Urothelium cell line (cell line): ENCODE measurements at regions not wholly inside any gene's neighbourhood (a gene's known extent, or its start where the extent isn't known, plus 50 kb on each side); places are given as distances from the start of the nearest gene placed in this dataset.
"Not testable (repeated sequence)": the region's sequence is repeated elsewhere in the genome, so short reads cannot be mapped to it uniquely, and the experiment has no call there.

Experiments
- DNase-seq: peaks from one replicate; pipeline ENCODE4 v3.0.0; 2011; ENCODE audit warnings: low spot score, mixed read lengths
- FAIRE-seq: peaks from 2 replicates; lab custom pipeline; 2011; peaks lifted over from hg19 to GRCh38; lab: Jason Lieb, UNC

DNA sequence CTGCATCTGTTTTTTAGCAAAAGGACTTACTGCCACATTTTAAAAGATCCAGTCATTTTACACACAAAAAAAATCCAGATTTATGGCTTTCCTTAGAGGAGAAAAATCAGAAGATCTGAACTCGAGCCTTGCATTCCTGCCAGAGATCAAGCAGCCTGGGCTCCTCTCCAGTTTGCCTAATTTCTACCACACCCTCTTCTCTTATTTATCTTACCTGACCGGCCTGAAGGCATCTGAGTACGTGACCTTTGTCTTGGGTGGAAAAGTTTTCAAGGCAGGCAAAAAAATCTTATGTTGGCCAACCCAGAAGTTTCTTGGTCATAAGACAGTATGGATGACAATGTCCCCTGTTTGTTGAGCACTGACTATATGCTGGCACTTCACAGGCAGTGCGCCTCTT is 60.3 kb downstream of the CHRD start:
- FAIRE-seq = no peak
- no peak for DNase-seq

DNA sequence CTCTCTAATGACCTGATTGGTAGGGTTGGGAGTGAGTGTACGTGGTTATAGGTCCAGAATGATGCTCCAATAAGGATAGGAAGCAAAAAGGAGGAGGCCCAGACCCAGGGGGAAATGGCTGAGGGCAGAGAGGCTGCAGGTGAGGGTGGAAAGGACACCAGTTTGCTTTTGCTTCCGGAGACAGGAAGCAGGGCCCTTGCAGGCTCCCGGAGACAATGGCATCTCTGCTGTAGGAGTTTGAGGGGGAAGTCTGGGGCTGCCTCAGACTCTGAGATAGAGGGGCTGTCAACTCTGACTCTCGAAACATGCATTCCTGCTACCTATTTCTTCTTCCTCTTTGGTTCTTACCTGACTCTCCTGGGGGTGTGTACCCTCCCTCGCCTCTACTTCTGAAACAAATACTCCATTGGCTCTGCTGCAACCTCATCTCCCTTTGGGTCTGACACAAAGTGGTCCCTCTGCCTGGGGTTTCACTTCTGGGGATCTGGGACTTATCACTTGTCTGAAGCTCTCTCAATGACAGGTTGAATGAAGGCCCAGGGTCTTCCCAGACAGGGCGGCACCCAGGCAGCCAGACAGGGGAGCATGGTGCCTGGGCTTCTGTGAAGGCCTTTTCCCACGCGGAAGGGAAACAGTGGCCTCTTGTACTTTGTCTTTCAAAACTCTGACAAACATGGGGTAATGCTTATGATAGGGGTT is 61.5 kb downstream of the CHRD start:
- DNase-seq (no peak), FAIRE-seq (no peak)

DNA sequence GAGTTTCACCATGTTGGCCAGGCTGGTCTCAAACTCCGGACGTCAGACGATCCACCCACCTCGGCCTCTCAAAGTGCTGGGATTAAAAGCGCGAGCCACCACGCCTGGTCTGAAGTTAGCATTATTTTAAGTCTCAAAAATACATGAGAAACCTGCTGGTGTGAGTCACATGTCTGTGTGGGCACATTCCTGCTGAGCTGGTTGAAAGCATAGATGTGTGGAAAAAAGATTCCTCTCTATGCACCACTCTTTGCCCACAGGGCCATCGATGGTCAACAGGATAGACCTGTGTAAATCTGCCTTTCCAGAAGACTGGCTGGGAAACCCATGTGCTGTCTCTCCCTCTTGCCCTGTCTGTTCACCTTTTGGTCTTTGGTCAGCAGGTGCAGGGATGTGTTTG is 63.5 kb downstream of the CHRD start:
- DNase-seq = peak; percentile 49
- no peak for FAIRE-seq

DNA sequence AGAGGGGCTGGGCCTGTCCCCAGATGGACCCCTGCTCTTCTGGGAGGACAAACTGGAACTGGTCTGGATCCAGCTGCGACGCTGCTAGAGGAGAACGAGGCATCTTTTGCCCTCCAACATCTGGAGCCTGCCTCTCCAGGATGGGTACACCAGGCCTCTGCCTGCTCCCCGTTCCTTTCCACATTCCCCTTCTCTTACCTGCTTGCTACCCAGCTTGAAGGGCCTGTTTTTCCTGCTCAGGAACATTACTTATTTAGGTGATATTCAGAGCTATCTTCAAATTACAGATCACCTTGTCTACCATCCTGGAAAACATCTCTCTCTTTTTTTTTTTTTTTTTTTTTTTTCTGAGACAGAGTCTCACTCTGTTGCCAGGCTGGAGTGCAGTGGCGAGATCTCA is 64.0 kb downstream of the CHRD start:
- no peak for FAIRE-seq
- no peak for DNase-seq

DNA sequence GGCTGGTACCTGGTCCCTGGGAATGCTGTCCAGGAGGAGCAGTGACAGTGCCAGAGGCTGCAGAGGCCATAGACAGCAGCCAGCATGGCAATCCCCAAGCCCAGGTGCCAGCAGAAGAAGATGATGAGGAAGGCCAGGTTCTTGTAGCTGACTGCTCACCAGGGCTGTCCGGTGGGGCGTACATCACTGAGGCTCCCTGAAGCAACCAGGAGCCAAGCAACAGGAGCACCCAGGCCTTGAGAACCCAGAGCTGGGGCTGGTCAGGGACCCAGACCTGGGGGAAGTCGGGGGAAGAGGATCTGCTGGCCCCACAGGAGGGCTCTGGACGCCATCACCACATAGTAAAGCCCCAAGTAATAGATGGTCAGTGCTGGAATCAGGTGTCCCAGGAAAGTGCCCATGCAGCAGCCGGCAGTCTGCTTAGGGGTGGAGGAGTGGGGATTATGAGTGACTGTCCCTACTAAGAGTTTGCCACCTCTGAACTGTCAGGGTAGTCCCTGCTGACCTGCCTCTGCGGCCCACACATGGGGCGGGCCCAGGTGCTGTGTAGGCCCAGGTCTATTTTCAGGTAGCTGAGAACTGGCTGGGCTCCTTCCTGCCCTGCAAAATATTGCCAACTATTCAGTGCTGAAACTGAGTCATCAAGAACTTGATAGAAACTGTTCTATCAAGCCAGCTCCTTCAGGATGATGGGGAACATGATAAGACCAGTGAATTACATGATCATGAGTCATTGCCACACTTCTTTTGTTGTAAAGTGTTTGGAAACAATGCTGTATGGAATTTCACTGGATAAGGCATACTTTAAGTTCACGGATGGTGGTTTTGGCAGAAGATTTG is 68.7 kb downstream of the CHRD start:
- DNase-seq (peak; percentile 79), FAIRE-seq (peak; percentile 96)

DNA sequence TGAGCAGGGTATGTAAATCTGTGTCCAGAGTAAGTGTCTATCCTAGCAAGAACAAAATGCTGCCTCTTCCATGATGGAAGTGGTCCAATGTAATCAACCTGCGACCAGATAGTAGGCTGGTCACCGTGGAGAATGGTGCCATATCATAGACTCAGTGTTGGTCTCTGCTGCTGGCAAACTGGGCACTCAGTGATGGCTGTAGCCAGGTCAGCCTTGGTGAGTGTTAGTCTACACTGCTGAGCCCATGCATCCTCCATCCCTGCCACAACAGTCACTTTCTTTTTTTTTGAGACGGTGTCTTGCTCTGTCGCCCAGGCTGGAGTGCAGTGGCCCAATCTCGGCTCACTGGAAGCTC is 69.3 kb downstream of the CHRD start:
- DNase-seq (no peak), FAIRE-seq (no peak)

DNA sequence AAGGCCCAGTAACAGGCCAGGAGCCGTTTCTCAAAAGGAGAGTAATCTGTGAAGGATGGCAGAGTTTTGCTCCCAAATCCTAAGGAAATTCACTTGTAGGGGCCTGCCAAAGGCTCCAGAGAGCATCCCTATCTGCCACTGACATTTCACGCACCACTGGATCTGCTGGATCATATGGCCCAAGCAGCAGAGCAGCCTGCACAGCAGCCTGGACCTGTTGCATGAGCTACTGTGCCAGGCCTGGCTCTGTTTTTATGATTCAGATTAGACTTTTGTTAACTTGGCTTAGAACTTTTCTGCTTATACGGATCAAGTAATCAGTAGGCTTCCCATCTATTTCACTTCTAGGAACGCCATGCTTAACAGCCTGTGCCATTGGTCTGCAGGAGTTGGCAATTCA is 70.7 kb downstream of the CHRD start:
- FAIRE-seq (no peak), DNase-seq (no peak)

DNA sequence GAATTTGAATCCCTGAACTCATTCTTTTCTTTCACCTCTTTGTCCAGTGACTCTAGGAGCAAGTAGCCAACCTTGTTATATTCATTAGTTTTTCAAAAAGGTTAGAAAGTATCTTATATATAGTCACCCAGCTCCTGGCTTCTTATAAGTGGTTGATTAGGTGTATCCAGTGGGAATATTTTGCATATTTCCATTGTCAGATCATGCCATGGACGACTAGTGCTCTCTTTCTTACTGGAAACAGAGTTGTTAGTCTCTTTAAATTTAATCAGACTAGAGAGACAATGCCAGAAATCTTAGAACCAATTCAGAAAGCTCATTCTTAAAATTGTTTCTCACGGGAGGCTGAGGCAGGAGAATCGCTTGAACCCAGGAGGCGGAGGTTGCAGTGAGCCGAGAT is 73.4 kb downstream of the CHRD start:
- FAIRE-seq (no peak), DNase-seq (no peak)

DNA sequence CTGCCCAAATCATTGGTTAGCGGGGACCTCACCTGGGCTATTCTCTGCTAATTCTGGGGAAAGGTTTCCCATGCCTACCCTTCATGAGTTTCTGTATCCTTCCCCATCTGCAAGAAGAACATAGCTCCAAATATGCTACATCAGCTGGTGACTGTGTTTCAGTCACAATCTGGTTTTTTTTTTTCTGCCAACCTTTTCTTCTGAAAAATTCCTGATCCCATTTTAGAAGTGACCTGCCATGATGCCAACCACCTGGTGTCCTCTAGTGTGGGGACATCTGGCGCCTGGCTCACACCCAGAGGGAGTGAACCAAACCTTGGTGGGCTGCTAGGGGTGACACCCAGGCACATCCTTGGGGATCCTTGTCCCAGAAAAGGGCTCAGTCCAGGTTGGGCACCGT is 76.1 kb downstream of the CHRD start:
- FAIRE-seq = no peak
- DNase-seq = no peak

DNA sequence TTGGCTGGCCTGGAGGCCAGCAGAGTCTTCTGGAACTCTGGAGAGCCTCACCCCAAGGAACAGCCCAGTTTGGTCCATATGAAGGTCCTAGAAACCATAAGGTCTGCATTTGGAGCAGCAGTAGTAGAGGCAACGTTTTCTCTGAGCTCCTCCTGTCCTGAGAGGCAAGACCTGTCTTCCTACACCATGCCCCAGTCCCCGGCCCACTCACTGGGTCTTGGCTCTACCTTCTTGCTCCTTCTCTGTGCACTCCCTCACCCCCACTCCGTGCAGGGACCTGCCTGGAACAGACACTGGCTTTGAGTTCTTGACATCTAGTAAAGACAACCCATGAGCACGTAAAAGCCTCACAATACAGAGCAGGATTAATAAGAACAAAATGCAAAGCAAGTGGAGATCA is 76.6 kb downstream of the CHRD start:
- DNase-seq (no peak), FAIRE-seq (no peak)

DNA sequence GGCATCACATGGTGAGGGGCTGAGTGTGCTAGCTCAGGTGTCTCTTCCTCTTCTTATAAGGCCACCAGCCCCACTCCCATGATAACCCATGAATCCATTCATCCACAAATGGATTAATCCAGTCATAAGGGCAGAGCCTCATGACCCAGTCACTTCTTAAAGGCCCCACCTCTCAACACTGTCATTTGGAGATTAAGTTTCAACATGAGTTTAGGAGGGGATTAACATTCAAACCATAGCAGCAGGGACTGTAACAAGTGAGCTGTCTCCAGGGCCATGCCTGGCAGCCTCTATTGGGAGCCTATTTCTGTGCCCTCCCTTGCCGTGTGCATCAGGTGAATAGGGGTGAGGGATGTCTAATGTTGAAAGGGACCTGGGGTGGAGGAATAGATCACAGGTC is 77.5 kb downstream of the CHRD start:
- FAIRE-seq (no peak), DNase-seq (no peak)

DNA sequence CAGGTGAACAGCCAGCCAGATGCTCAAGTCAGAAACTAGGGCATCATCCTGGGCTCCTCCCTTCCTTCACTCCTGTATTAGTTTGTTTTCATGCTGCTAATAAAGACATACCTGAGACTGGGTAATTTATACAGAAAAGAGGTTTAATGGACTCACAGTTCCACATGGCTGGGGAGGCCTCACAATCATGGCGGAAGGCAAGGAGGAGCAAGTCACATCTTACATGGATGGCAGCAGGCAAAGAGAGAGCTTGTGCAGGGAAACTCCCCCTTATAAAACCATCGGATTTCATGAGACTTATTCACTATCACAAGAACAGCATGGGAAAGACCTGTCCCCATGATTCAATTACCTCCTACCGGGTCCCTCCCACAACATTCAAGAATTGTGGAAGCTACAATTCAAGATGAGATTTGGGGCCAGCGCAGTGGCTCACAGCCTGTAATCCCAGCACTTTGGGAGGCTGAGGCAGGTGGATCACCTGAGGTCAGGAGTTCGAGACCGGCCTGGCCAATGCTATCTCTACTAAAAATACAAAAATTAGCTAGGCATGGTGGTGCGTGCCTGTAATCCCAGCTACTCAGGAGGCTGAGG is 78.0 kb downstream of the CHRD start:
- not testable (repeated sequence) for FAIRE-seq

DNA sequence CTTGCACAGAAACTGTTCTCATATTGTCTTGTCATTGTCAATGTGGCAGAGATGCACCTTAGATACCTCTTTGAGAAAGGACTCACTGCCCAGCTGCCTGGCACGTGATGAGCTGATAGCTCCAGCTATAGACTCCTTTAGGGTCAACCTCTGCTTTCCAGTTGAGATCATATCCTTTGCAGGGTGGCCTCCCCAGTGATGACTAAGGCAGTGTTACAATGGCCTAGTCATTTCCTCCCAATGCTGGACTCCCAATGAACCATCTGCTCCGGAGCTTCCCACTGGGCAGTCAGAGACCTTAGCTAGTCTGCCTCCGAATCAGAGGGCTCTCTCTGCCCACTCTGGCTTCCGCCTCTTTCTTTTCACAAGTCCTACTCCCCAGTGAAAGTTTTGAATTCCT is 79.5 kb downstream of the CHRD start:
- no peak for DNase-seq

More for the DNA sequence above, 78.0 kb downstream of the CHRD start:
- DNase-seq = not testable (repeated sequence)

DNA sequence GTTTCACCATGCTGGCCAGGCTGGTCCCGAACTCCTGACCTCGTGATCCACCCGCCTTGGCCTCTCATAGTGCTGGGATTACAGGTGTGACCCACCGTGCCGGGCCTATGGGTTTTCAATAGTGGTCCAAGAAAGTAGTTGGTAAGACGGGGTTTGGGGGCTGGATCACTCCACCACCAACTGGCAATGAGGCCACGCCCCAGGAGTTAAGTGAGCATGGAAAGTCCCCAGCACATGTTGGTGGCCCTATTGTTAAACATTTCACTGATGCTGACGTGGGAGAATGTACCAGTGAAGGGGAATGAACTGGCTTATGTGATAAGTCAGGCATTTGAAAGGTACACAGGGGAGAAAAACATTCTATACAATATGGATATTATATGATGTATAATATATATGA is 80.4 kb downstream of the CHRD start:
- DNase-seq (no peak), FAIRE-seq (no peak)

More for the DNA sequence above, 79.5 kb downstream of the CHRD start:
- no peak for FAIRE-seq

DNA sequence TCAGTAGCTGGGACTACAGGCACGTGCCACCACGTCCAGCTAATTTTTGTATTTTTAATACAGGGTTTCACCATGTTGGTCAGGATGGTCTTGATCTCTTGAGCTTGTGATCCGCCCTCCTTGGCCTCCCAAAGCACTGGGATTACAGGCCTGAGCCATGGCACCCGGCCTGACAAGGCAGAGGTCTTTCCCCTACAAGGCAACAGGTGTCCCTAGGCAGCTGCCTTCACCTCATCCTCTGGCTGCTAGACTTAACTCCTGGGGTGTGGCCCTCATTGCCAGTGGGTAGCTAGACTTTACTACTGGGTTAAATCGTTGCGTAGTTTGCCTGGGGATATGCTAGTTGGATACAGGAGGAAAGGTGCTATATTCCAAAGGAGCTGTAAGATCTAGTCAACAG is 81.4 kb downstream of the CHRD start:
- no peak for DNase-seq

DNA sequence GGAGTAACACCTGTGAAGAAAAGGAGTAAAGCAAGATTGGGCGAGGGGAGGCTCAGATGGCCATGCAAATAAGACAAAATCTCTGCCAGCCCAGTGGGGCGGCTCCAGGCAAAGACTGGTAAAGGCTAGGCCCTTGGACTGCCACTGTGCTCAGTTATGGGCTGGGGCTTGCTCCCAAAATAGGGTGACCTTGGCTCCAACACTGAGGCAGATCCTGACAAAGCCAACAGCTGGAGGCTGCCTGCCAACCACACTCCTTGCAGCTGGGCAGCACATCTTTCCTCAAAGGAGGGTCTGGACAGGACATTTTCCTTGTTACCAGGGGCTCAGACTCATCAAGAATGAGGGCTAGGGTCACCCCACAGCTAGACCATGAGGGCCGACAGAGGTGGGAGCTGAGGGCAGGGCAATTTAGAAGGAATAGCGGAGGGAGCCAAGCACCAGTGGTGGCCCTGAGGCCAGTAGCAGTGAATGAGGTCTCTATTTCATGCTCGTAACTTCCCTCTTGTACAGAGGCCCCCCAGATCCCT is 86.1 kb downstream of the CHRD start:
- DNase-seq = no peak
- FAIRE-seq = no peak

More for the DNA sequence above, 81.4 kb downstream of the CHRD start:
- no peak for FAIRE-seq

DNA sequence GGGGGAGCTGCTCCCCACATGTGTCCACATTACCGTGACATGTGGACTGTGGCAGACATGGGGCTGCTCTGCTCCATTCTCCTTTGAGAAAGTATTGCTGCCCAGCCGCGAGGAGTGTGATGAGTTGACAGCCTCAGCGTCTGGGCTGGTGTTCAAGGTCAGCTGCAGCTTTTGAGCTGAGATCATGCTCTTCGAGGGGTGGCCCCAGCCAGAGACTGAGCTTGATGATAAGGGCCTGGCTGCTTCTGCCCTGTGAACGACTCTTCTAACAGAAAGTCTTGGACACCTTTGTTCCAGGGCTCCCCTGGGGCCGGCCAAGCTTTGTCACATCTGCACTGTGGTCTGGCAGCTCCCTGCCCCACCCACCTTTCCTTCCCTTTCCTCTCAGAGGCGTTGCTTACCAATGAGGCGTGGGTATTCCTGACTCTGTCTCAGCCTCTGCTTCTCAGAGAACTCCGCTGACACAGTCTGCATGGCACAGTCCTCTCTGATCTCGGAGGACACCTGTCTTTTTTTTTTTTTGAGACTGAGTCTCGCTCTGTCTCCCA is 86.6 kb downstream of the CHRD start:
- FAIRE-seq = no peak
- DNase-seq = no peak

DNA sequence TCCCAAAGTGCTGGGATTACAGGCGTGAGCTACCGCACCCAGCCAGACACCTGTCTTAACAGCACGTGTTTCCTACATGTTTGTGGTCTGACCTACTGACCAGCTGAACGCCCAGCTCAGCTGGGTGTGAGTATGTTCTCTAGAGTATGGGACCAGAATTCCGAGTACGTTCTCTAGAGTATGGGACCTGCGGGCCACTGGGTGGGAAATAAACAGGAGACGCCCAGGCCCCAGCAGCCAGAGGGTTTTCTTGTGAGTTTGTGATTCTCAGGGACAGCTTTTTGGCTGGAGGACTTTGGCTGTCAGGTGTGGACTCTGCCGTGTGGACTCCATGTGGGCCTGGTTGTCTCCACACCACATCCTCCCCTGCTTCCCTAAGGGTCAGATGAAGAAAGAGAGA is 87.3 kb downstream of the CHRD start:
- FAIRE-seq = no peak
- DNase-seq = no peak

DNA sequence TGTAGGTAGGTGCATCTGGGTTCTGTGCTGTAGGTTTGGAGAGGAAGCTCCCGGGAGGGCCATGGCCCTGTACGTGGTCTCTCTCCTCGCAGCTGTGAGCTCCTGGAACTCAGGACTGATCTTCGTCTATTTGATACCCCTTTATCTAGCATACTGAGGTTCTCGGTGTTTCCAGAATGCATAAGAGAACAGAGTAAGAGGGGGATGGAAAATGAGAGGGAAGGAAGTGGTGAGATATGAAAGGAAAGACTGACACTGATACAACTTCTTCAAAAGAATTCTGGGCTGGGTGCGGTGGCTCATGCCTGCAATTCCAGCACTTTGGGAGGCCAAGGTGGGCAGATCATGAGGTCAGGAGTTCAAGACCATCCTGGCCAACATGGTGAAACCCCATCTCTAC is 90.7 kb downstream of the CHRD start:
- DNase-seq (no peak), FAIRE-seq (no peak)

DNA sequence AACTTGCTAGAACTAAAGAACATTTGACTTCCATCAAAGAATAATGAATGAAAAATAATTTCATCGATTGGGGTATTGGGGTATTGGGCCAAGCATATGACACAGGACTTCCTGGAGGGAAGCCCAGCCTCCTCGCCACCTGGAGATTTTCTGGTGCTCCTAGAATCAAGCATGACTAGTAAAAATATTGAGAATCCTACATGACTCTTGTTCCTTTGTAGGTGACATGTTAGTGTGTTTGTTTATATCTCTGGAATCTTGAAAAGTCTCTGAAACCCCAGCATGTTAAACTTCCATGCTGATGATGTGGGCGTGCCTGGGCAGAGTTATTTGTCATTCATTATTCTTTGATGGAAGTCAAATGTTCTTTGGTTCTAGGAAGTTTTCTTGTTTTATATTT is 90.1 kb upstream of the EPHB3 start:
- no peak for FAIRE-seq
- no peak for DNase-seq

DNA sequence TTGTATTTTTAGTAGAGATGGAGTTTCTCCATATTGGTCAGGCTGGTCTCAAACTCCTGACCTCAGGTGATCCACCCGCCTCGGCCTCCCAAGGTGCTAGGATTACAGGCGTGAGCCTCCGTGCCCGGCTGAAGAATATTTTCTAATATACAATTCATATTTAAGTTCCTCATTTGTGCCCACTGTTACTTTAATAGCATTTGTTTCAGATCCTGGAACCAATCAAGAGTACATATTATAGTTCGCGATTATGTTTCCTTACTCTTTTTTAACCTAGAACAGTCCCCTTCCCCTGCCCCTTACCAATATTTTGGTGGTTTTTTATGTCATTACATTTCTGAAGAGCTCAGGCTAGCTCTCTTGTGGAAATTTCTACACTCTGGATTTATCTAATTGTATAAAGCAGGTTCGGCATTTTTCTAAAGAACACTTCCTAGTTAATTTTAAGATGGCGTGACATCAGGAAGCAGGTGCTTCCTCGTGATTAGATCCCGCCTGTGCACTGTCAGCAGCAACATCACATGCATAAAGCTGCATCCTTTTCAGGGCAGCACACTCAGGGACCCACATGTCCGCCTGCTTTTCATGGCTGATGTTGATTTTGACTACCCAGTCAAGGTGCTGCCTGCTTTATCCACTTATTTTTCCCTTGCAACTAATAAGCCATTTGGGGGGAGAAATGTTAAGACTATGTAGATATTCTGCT is 88.7 kb upstream of the EPHB3 start:
- DNase-seq (no peak), FAIRE-seq (no peak)
